B cell (primary cell): ENCODE measurements at regions not wholly inside any gene's neighbourhood (a gene's known extent, or its start where the extent isn't known, plus 50 kb on each side); places are given as distances from the start of the nearest gene placed in this dataset.

ENCODE experiments used
- EZH2 ChIP-seq: IDR thresholded peaks from 2 replicates; pipeline ENCODE4 v1.6.1; 2012; ENCODE audit warnings: borderline replicate concordance, low read depth, mild to moderate bottlenecking, moderate library complexity, low read length; ENCODE audit not compliant: insufficient read depth, poor library complexity, severe bottlenecking
- TF ChIP-seq, protein P1 (sequence below): fragments of 200-600 bp; IDR thresholded peaks from one replicate; pipeline ENCODE4 v1.8.0; 2022; ENCODE audit warnings: antibody characterized with exemption, mild to moderate bottlenecking

- TF ChIP-seq, protein P1, sequence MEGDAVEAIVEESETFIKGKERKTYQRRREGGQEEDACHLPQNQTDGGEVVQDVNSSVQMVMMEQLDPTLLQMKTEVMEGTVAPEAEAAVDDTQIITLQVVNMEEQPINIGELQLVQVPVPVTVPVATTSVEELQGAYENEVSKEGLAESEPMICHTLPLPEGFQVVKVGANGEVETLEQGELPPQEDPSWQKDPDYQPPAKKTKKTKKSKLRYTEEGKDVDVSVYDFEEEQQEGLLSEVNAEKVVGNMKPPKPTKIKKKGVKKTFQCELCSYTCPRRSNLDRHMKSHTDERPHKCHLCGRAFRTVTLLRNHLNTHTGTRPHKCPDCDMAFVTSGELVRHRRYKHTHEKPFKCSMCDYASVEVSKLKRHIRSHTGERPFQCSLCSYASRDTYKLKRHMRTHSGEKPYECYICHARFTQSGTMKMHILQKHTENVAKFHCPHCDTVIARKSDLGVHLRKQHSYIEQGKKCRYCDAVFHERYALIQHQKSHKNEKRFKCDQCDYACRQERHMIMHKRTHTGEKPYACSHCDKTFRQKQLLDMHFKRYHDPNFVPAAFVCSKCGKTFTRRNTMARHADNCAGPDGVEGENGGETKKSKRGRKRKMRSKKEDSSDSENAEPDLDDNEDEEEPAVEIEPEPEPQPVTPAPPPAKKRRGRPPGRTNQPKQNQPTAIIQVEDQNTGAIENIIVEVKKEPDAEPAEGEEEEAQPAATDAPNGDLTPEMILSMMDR = no peak
- TF ChIP-seq EZH2 = no peak
Measured at GRCh38 chr3:28958656-28959055, 322.2 kb upstream of the RBMS3 start.
